ENCODE measurements at regions not wholly inside any gene's neighbourhood (a gene's known extent, or its start where the extent isn't known, plus 50 kb on each side); places are given as distances from the start of the nearest gene placed in this dataset.

GRCh38 chr13:105436943-105437342 is 1098.5 kb downstream of the EFNB2 start:
- Histone ChIP-seq H3K27me3 (ENCODE audit: control insufficient read depth, low read length) (no peaks in the 10 kb centered on the region), H4K20me1 (ENCODE audit: control insufficient read depth, insufficient read depth, low read depth, low read length) (no peaks in the 10 kb centered on the region), H3K27ac (ENCODE audit: low read depth, low read length) (no peak overlapping the region), H3F3A (ENCODE audit: control insufficient read depth, insufficient read depth) (no peaks in the 10 kb centered on the region), H3K4me3 (ENCODE audit: low read length) (no peak overlapping the region), H3K36me3 (ENCODE audit: control insufficient read depth, low read length) (no peaks in the 10 kb centered on the region), H3K4me1 (ENCODE audit: control insufficient read depth, low read length) (no peaks in the 10 kb centered on the region), H3K9me2 (replicated peaks; ENCODE audit: control insufficient read depth, low read length) (no peaks in the 10 kb centered on the region; the same call in 1 of the 2 replicates), H3K9me3 (ENCODE audit: control insufficient read depth, insufficient read depth, low read length) (no peaks in the 10 kb centered on the region), H3K79me2 (ENCODE audit: control insufficient read depth, low read length) (no peaks in the 10 kb centered on the region), H3K4me2 (ENCODE audit: low read length) (no peak overlapping the region)
- no peak for TF ChIP-seq CTCF (IDR thresholded peaks at IDR 0.05; ENCODE audit: low read depth, low read length, poor library complexity, severe bottlenecking)
- no peak for TF ChIP-seq EZH2phosphoT487 (IDR thresholded peaks at IDR 0.05; ENCODE audit: borderline replicate concordance, low read length)

DNA sequence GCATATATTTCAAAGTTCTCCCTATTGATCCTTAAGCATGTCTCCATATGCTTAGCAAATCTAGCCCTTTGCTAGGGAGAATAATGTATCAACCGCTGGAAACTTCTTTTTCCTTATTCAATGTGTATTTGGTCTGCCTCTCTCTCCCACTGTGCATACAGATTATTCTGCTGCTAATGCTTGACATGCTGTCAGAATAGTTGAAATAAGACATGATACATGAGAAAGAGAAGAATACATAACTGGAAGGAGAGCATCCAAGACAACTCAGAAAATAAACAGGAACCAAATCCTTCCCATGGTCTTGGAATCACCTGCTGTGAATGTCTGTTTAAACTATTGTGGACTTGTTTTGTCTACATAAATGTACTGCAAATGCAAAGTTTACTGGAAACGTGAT is 1103.0 kb downstream of the EFNB2 start:
- Histone ChIP-seq H3K4me2 (ENCODE audit: low read length) (no peak overlapping the region), H3K4me1 (ENCODE audit: control insufficient read depth, low read length) (no peaks in the 10 kb centered on the region), H3K27me3 (ENCODE audit: control insufficient read depth, low read length) (no peaks in the 10 kb centered on the region), H3K4me3 (ENCODE audit: low read length) (no peak overlapping the region), H3K36me3 (ENCODE audit: control insufficient read depth, low read length) (no peaks in the 10 kb centered on the region), H4K20me1 (ENCODE audit: control insufficient read depth, insufficient read depth, low read depth, low read length) (no peaks in the 10 kb centered on the region), H3K27ac (ENCODE audit: low read depth, low read length) (no peak overlapping the region), H3K9me3 (ENCODE audit: control insufficient read depth, insufficient read depth, low read length) (no peaks in the 10 kb centered on the region), H3F3A (ENCODE audit: control insufficient read depth, insufficient read depth) (no peaks in the 10 kb centered on the region), H3K79me2 (ENCODE audit: control insufficient read depth, low read length) (no peaks in the 10 kb centered on the region), H3K9me2 (replicated peaks; ENCODE audit: control insufficient read depth, low read length) (no peaks in the 10 kb centered on the region; the same call in 1 of the 2 replicates)
- TF ChIP-seq EZH2phosphoT487 (IDR thresholded peaks at IDR 0.05; ENCODE audit: borderline replicate concordance, low read length) (no peak), CTCF (IDR thresholded peaks at IDR 0.05; ENCODE audit: low read depth, low read length, poor library complexity, severe bottlenecking) (no peak)

GRCh38 chr13:105428811-105429210 is 1106.7 kb downstream of the EFNB2 start:
- Histone ChIP-seq H4K20me1 (ENCODE audit: control insufficient read depth, insufficient read depth, low read depth, low read length) (no peaks in the 10 kb centered on the region), H3K4me3 (ENCODE audit: low read length) (no peak overlapping the region), H3K4me2 (ENCODE audit: low read length) (no peak overlapping the region), H3K79me2 (ENCODE audit: control insufficient read depth, low read length) (no peaks in the 10 kb centered on the region), H3K4me1 (ENCODE audit: control insufficient read depth, low read length) (no peaks in the 10 kb centered on the region), H3K27me3 (ENCODE audit: control insufficient read depth, low read length) (no peaks in the 10 kb centered on the region), H3K9me2 (replicated peaks; ENCODE audit: control insufficient read depth, low read length) (no peaks in the 10 kb centered on the region), H3K36me3 (ENCODE audit: control insufficient read depth, low read length) (no peaks in the 10 kb centered on the region), H3F3A (ENCODE audit: control insufficient read depth, insufficient read depth) (no peaks in the 10 kb centered on the region), H3K9me3 (ENCODE audit: control insufficient read depth, insufficient read depth, low read length) (no peaks in the 10 kb centered on the region), H3K27ac (ENCODE audit: low read depth, low read length) (no peak overlapping the region)
- TF ChIP-seq CTCF (IDR thresholded peaks at IDR 0.05; ENCODE audit: low read depth, low read length, poor library complexity, severe bottlenecking), result no peak
- TF ChIP-seq EZH2phosphoT487 (IDR thresholded peaks at IDR 0.05; ENCODE audit: borderline replicate concordance, low read length), result no peak

- Histone ChIP-seq H3F3A (ENCODE audit: control insufficient read depth, insufficient read depth) (no peaks in the 10 kb centered on the region), H4K20me1 (ENCODE audit: control insufficient read depth, insufficient read depth, low read depth, low read length) (no peaks in the 10 kb centered on the region), H3K4me3 (ENCODE audit: low read length) (no peak overlapping the region), H3K9me3 (ENCODE audit: control insufficient read depth, insufficient read depth, low read length) (no peaks in the 10 kb centered on the region), H3K4me2 (ENCODE audit: low read length) (no peak overlapping the region), H3K36me3 (ENCODE audit: control insufficient read depth, low read length) (no peaks in the 10 kb centered on the region), H3K27me3 (ENCODE audit: control insufficient read depth, low read length) (no peaks in the 10 kb centered on the region), H3K27ac (ENCODE audit: low read depth, low read length) (no peak overlapping the region), H3K79me2 (ENCODE audit: control insufficient read depth, low read length) (no peaks in the 10 kb centered on the region), H3K4me1 (ENCODE audit: control insufficient read depth, low read length) (no peaks in the 10 kb centered on the region), H3K9me2 (replicated peaks; ENCODE audit: control insufficient read depth, low read length) (no peaks in the 10 kb centered on the region)
- TF ChIP-seq EZH2phosphoT487 (IDR thresholded peaks at IDR 0.05; ENCODE audit: borderline replicate concordance, low read length), result no peak
- TF ChIP-seq CTCF (IDR thresholded peaks at IDR 0.05; ENCODE audit: low read depth, low read length, poor library complexity, severe bottlenecking), result no peak
Observed at GRCh38 chr13:105426441-105426840, 1109.0 kb downstream of the EFNB2 start.
